HEK293 (cell line): ENCODE measurements at regions not wholly inside any gene's neighbourhood (a gene's known extent, or its start where the extent isn't known, plus 50 kb on each side); places are given as distances from the start of the nearest gene placed in this dataset.

Experiments
- ATF2 ChIP-seq: fragments of 450-650 bp; formaldehyde crosslinking; IDR thresholded peaks from 2 replicates; pipeline ENCODE4 v1.5.1; 2016; ENCODE audit warnings: missing biosample characterization, missing genetic modification characterization, low read depth
- CTCF ChIP-seq: fragments of 450-650 bp; formaldehyde crosslinking; IDR thresholded peaks from 2 replicates; pipeline ENCODE4 v1.5.1; 2016; ENCODE audit warnings: missing biosample characterization, missing genetic modification characterization
- RBAK ChIP-seq: fragments of 450-650 bp; formaldehyde crosslinking; IDR thresholded peaks from 2 replicates; pipeline ENCODE4 v1.5.1; 2016; ENCODE audit warnings: missing biosample characterization, missing genetic modification characterization
- SCRT1 ChIP-seq: fragments of 450-650 bp; formaldehyde crosslinking; IDR thresholded peaks from 2 replicates; pipeline ENCODE4 v1.5.1; 2016; ENCODE audit warnings: missing biosample characterization, missing genetic modification characterization, borderline replicate concordance
- YY2 ChIP-seq: fragments of 450-650 bp; formaldehyde crosslinking; IDR thresholded peaks from 2 replicates; pipeline ENCODE4 v1.5.1; 2016; ENCODE audit warnings: missing biosample characterization, missing genetic modification characterization
- ZBTB8A ChIP-seq: fragments of 450-650 bp; formaldehyde crosslinking; IDR thresholded peaks from 2 replicates; pipeline ENCODE4 v1.5.1; 2016; ENCODE audit warnings: missing biosample characterization, missing genetic modification characterization
- ZNF148 ChIP-seq: fragments of 450-650 bp; formaldehyde crosslinking; IDR thresholded peaks from 2 replicates; pipeline ENCODE4 v1.5.0; 2017; ENCODE audit warnings: missing biosample characterization, missing genetic modification characterization, borderline replicate concordance
- ZNF174 ChIP-seq: fragments of 450-650 bp; formaldehyde crosslinking; IDR thresholded peaks from 2 replicates; pipeline ENCODE4 v1.5.0; 2017; ENCODE audit warnings: missing biosample characterization, mild to moderate bottlenecking, missing genetic modification characterization
- ZNF214 ChIP-seq: fragments of 450-650 bp; formaldehyde crosslinking; IDR thresholded peaks from 2 replicates; pipeline ENCODE4 v1.5.1; 2017; ENCODE audit warnings: missing biosample characterization, mild to moderate bottlenecking, missing genetic modification characterization, borderline replicate concordance
- ZNF274 ChIP-seq, 2 experiments: fragments of 200-500 bp in 1 of 2; fragments of 450-650 bp in 1 of 2; sonication (Bioruptor generic) in 1 of 2; formaldehyde crosslinking in 1 of 2; IDR thresholded peaks; 2 replicates each; pipeline versions ENCODE4 v1.5.1 to v1.6.1; 2014 to 2016; ENCODE audit warnings: borderline replicate concordance in 1 of 2, inconsistent platforms in 1 of 2, low read length in 1 of 2, missing biosample characterization in 1 of 2, missing genetic modification characterization in 1 of 2
- ZNF692 ChIP-seq: fragments of 450-650 bp; formaldehyde crosslinking; IDR thresholded peaks from 2 replicates; pipeline ENCODE4 v1.5.1; 2016; ENCODE audit warnings: missing biosample characterization, missing genetic modification characterization

- TF ChIP-seq ZNF148 (no peak), ATF2 (tag by site-specific recombination) (no peak), YY2 (tag by site-specific recombination) (no peak), ZNF274 (IDR thresholded peaks at IDR 0.05; ENCODE audit: low read length) (no peak), ZNF274 (tag by site-specific recombination; IDR thresholded peaks at IDR 0.05; ENCODE audit: borderline replicate concordance) (no peak), CTCF (no peak), SCRT1 (no peak), RBAK (tag by site-specific recombination) (no peak), ZNF174 (tag by site-specific recombination) (no peak), ZBTB8A (tag by site-specific recombination) (no peak), ZNF692 (tag by site-specific recombination) (no peak), ZNF214 (tag by site-specific recombination) (no peak)
These were observed 89.8 kb upstream of the GPRIN3 start for GRCh38 chr4:89397441-89397840.
